ENCODE measurements at regions not wholly inside any gene's neighbourhood (a gene's known extent, or its start where the extent isn't known, plus 50 kb on each side); places are given as distances from the start of the nearest gene placed in this dataset.

DNA sequence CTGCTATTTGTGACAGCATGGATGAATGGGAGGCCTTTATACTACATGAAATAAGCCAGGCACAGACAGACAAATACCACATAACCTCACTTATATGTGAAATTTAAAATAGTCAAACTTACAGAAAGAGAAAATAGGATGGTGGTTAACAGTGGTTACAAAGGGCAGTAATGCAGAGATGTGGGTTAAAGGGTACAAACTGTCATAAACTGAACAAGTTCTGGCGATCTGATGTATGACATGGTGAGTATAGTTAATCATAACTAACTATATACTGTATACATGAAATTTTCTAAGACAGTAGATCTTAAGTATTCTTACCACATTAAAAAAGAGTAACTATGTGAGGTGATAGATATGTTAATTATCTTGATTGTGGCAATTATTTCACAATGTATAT lies 558.1 kb upstream of the ZNF804A start:
- Mint-ChIP-seq H3K4me3 (ENCODE audit: low read depth) (no peak overlapping the region), H3K4me1 (ENCODE audit: low read depth) (peaks cover 5% of the 10 kb centered on the region), H3K9me3 (ENCODE audit: low read depth) (no peaks in the 10 kb centered on the region), H3K27ac (no peak overlapping the region), H3K36me3 (ENCODE audit: insufficient read depth) (no peaks in the 10 kb centered on the region), H3K27me3 (no peaks in the 10 kb centered on the region)
- TF ChIP-seq, protein P1, sequence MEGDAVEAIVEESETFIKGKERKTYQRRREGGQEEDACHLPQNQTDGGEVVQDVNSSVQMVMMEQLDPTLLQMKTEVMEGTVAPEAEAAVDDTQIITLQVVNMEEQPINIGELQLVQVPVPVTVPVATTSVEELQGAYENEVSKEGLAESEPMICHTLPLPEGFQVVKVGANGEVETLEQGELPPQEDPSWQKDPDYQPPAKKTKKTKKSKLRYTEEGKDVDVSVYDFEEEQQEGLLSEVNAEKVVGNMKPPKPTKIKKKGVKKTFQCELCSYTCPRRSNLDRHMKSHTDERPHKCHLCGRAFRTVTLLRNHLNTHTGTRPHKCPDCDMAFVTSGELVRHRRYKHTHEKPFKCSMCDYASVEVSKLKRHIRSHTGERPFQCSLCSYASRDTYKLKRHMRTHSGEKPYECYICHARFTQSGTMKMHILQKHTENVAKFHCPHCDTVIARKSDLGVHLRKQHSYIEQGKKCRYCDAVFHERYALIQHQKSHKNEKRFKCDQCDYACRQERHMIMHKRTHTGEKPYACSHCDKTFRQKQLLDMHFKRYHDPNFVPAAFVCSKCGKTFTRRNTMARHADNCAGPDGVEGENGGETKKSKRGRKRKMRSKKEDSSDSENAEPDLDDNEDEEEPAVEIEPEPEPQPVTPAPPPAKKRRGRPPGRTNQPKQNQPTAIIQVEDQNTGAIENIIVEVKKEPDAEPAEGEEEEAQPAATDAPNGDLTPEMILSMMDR (IDR thresholded peaks at IDR 0.05; ENCODE audit: unreplicated experiment): no peak
- no peak for DNase-seq (ENCODE audit: low spot score, unreplicated experiment)

DNA sequence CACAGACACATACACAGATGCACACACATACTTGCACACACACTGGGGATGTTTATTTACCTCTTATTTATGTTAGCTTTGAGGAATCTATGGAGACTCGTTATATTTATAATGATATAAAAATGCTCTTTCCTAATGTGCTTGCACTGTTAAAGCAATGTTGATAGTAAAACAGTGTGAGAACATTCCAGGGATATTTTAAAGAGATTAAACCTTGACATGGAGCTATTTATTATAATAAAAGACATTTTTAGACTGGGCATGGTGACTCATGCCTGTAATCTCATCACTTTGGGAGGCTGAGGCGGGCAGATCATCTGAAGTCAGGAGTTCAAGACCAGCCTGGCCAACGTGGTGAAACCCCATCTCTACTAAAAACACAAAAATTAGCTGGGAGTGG lies 557.3 kb upstream of the ZNF804A start:
- Mint-ChIP-seq H3K4me3 (ENCODE audit: low read depth) (no peak overlapping the region), H3K27ac (no peak overlapping the region), H3K36me3 (ENCODE audit: insufficient read depth) (no peaks in the 10 kb centered on the region), H3K27me3 (no peaks in the 10 kb centered on the region), H3K4me1 (ENCODE audit: low read depth) (peaks cover 5% of the 10 kb centered on the region), H3K9me3 (ENCODE audit: low read depth) (no peaks in the 10 kb centered on the region)
- TF ChIP-seq, protein P1 (IDR thresholded peaks at IDR 0.05; ENCODE audit: unreplicated experiment): no peak
- no peak for DNase-seq (ENCODE audit: low spot score, unreplicated experiment)

DNA sequence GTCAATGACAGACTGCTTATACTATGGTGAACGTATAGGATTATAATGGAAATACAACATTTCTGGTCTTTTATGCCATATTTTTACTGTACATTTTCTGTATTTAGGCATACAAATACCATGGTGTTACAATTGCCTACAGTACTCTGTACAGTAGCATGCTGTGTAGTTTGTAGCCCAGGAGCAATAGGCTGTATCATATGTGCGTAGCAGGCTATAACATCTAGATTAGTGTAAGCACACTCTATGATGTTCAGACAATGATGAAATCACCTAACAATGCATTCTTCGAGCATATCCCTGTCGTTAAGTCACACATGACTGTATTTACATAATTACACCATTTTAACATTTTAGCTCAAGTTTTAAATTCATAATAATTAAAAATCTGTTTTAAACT lies 556.6 kb upstream of the ZNF804A start:
- Mint-ChIP-seq H3K9me3 (ENCODE audit: low read depth) (no peaks in the 10 kb centered on the region), H3K27ac (no peak overlapping the region), H3K4me1 (ENCODE audit: low read depth) (peaks cover 5% of the 10 kb centered on the region), H3K4me3 (ENCODE audit: low read depth) (no peak overlapping the region), H3K27me3 (no peaks in the 10 kb centered on the region), H3K36me3 (ENCODE audit: insufficient read depth) (no peaks in the 10 kb centered on the region)
- TF ChIP-seq, protein P1 (IDR thresholded peaks at IDR 0.05; ENCODE audit: unreplicated experiment): no peak
- no peak for DNase-seq (ENCODE audit: low spot score, unreplicated experiment)

DNA sequence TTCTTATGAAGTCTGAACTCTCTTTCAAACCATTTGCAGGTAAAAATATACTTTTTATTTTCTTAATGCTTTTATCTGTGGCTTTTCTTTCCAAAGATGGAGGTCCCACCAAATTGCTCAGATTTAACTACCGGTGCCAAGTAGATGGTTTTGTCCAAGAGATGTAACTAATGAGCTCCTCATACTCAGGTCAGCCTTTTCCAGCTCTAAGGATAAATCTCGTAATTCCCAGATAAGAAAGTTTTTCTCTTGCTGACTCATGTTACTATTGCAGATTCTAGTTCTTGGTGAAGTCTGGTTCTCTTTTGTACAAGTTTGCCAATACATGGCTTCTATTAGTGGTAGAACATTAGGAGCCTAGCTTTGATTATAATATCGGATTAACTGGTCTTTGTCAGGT lies 550.8 kb upstream of the ZNF804A start:
- Mint-ChIP-seq H3K4me1 (ENCODE audit: low read depth) (no peaks in the 10 kb centered on the region), H3K27ac (no peak overlapping the region), H3K4me3 (ENCODE audit: low read depth) (no peak overlapping the region), H3K36me3 (ENCODE audit: insufficient read depth) (no peaks in the 10 kb centered on the region), H3K27me3 (no peaks in the 10 kb centered on the region), H3K9me3 (ENCODE audit: low read depth) (no peaks in the 10 kb centered on the region)
- no peak for DNase-seq (ENCODE audit: low spot score, unreplicated experiment)
- TF ChIP-seq, protein P1 (IDR thresholded peaks at IDR 0.05; ENCODE audit: unreplicated experiment): no peak

DNA sequence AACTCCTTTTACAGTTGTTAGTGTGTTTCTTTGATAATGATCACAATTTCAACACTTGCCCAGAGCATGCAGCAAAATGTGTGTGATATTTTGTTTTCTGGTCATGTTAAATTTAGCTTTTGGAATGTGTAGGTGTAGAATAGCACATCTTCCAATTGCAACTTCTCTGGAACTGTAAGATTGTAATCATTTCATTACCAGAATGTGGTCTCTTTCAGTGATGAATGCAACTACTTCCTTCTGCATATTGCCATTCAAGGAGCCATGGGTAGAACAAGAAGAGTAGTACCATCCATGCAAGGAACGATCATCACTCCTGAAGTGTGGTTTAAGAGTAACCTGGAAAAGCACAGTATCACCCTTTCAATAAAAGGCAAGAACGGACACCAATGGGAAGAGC lies 548.8 kb upstream of the ZNF804A start:
- TF ChIP-seq, protein P1 (IDR thresholded peaks at IDR 0.05; ENCODE audit: unreplicated experiment): no peak
- H3K4me3 Mint-ChIP-seq (ENCODE audit: low read depth): no peak overlapping the region
- H3K36me3 Mint-ChIP-seq (ENCODE audit: insufficient read depth): no peaks in the 10 kb centered on the region
- no peak for DNase-seq (ENCODE audit: low spot score, unreplicated experiment)
- H3K27ac Mint-ChIP-seq: no peak overlapping the region
- H3K9me3 Mint-ChIP-seq (ENCODE audit: low read depth): no peaks in the 10 kb centered on the region
- no peaks in the 10 kb centered on the region for H3K4me1 Mint-ChIP-seq (ENCODE audit: low read depth)
- no peaks in the 10 kb centered on the region for H3K27me3 Mint-ChIP-seq

Data from progenitor cell of endocrine pancreas (in vitro differentiated cells).